SK-N-SH treated with all-trans-retinoic acid at 6 μM for 48 hours (cell line): ENCODE measurements at regions not wholly inside any gene's neighbourhood (a gene's known extent, or its start where the extent isn't known, plus 50 kb on each side); places are given as distances from the start of the nearest gene placed in this dataset.
"Not testable (repeated sequence)": the region's sequence is repeated elsewhere in the genome, so short reads cannot be mapped to it uniquely, and the experiment has no call there.

Experiments
- ATAC-seq: fragments of 200-7000 bp; cut with Tn5 transposase; 3 replicates; pipeline ENCODE4 v1.9.1; 2020; ENCODE audit warnings: mild to moderate bottlenecking, moderate library complexity
- ARNTL ChIP-seq: fragments of 450-650 bp; formaldehyde crosslinking; IDR thresholded peaks from 2 replicates; pipeline ENCODE4 v1.5.0; 2020; ENCODE audit warnings: low read depth, mild to moderate bottlenecking, moderate library complexity, borderline replicate concordance
- BACH2 ChIP-seq: fragments of 250-450 bp; sonication (Bioruptor Pico); IDR thresholded peaks from 2 replicates; pipeline ENCODE4 v1.9.0; 2021; ENCODE audit warnings: mild to moderate bottlenecking, borderline replicate concordance
- CSDC2 ChIP-seq: fragments of 250-450 bp; sonication (Bioruptor Pico); IDR thresholded peaks from 2 replicates; pipeline ENCODE4 v1.5.0; 2020; ENCODE audit warnings: mild to moderate bottlenecking, moderate library complexity
- ESRRG ChIP-seq: fragments of 250-450 bp; sonication (Bioruptor Pico); IDR thresholded peaks from 2 replicates; pipeline ENCODE4 v1.6.1; 2021; ENCODE audit warnings: mild to moderate bottlenecking
- GLIS3 ChIP-seq: fragments of 250-450 bp; sonication (Bioruptor Pico); IDR thresholded peaks from 2 replicates; pipeline ENCODE4 v1.5.0; 2020; ENCODE audit warnings: mild to moderate bottlenecking, moderate library complexity
- ISL1 ChIP-seq: fragments of 250-450 bp; sonication (Bioruptor Pico); IDR thresholded peaks from 2 replicates; pipeline ENCODE4 v2.1.2; 2022; ENCODE audit warnings: mild to moderate bottlenecking, moderate library complexity
- OSR1 ChIP-seq: fragments of 250-450 bp; sonication (Bioruptor Pico); IDR thresholded peaks from 2 replicates; pipeline ENCODE4 v1.8.0; 2022; ENCODE audit warnings: moderate library complexity, mild to moderate bottlenecking, inconsistent platforms
- PPARA ChIP-seq: fragments of 250-450 bp; sonication (Bioruptor Pico); IDR thresholded peaks from 2 replicates; pipeline ENCODE4 v1.5.0; 2020; ENCODE audit warnings: mild to moderate bottlenecking, borderline replicate concordance
- RARB ChIP-seq: fragments of 250-450 bp; sonication (Bioruptor Pico); IDR thresholded peaks from 2 replicates; pipeline ENCODE4 v1.8.0; 2021; ENCODE audit warnings: mild to moderate bottlenecking, moderate library complexity
- TOX ChIP-seq: fragments of 250-450 bp; sonication (Bioruptor Pico); IDR thresholded peaks from 2 replicates; pipeline ENCODE4 v1.8.0; 2021; ENCODE audit warnings: mild to moderate bottlenecking, moderate library complexity, borderline replicate concordance
- ZC3H10 ChIP-seq: fragments of 250-450 bp; sonication (Bioruptor Pico); IDR thresholded peaks from 2 replicates; pipeline ENCODE4 v1.5.1; 2021; ENCODE audit warnings: mild to moderate bottlenecking, moderate library complexity
- ZFP3 ChIP-seq: fragments of 250-450 bp; sonication (Bioruptor Pico); IDR thresholded peaks from 2 replicates; pipeline ENCODE4 v1.5.0; 2020; ENCODE audit warnings: mild to moderate bottlenecking, moderate library complexity
- ZFP30 ChIP-seq: fragments of 450-650 bp; formaldehyde crosslinking; IDR thresholded peaks from 2 replicates; pipeline ENCODE4 v1.5.0; 2022; ENCODE audit warnings: mild to moderate bottlenecking, moderate library complexity
- ZNF565 ChIP-seq: fragments of 450-650 bp; formaldehyde crosslinking; conservative IDR thresholded peaks from 2 replicates; pipeline ENCODE4 v1.5.0; 2020; ENCODE audit warnings: low read depth, mild to moderate bottlenecking, moderate library complexity
- ZNF70 ChIP-seq: fragments of 450-650 bp; formaldehyde crosslinking; IDR thresholded peaks from 2 replicates; pipeline ENCODE4 v1.5.0; 2020; ENCODE audit warnings: mild to moderate bottlenecking, moderate library complexity
- ZNF8 ChIP-seq: fragments of 450-650 bp; formaldehyde crosslinking; IDR thresholded peaks from 2 replicates; pipeline ENCODE4 v1.5.0; 2020; ENCODE audit warnings: mild to moderate bottlenecking, moderate library complexity
- TF ChIP-seq, protein P1 (sequence below): fragments of 250-450 bp; sonication (Bioruptor Pico); IDR thresholded peaks from 2 replicates; pipeline ENCODE4 v1.8.0; 2020; ENCODE audit warnings: mild to moderate bottlenecking, moderate library complexity, borderline replicate concordance
- TF ChIP-seq, protein P2 (sequence below): fragments of 250-450 bp; sonication (Bioruptor Pico); IDR thresholded peaks from 2 replicates; pipeline ENCODE4 v1.5.1; 2021; ENCODE audit warnings: mild to moderate bottlenecking, moderate library complexity
- TF ChIP-seq, protein P3 (sequence below): fragments of 250-450 bp; sonication (Bioruptor Pico); IDR thresholded peaks from 2 replicates; pipeline ENCODE4 v1.8.0; 2021; ENCODE audit warnings: low read depth, mild to moderate bottlenecking, moderate library complexity, borderline replicate concordance
- TF ChIP-seq, protein P4 (sequence below): fragments of 250-450 bp; sonication (Bioruptor Pico); IDR thresholded peaks from 2 replicates; pipeline ENCODE4 v1.5.0; 2020; ENCODE audit warnings: mild to moderate bottlenecking, moderate library complexity
- TF ChIP-seq, protein P5 (sequence below): fragments of 250-450 bp; sonication (Bioruptor Pico); IDR thresholded peaks from 2 replicates; pipeline ENCODE4 v1.5.1; 2020; ENCODE audit warnings: low read depth, mild to moderate bottlenecking, moderate library complexity

DNA sequence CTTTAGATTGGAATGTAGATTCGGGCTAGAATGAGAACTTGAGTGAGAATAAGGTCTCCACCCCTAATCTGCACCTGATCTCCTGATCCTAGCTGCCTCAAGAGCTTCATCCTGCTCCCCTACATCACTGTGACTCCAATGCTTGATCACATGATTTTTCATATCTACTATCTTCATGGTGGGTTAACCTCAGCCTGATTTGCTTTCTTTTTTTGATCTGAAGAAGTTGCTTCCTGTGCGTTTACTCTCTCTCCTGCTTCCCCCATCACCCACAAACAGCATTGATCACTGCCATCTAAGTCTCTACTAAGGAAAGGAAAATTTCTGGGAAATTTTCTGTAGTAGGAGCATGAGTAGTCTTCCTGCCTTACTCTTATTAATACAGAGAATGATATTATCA, 1542.1 kb upstream of the SLC10A2 start:
- no peak for ATAC-seq
- TF ChIP-seq ISL1, result no peak
- TF ChIP-seq, protein P1, sequence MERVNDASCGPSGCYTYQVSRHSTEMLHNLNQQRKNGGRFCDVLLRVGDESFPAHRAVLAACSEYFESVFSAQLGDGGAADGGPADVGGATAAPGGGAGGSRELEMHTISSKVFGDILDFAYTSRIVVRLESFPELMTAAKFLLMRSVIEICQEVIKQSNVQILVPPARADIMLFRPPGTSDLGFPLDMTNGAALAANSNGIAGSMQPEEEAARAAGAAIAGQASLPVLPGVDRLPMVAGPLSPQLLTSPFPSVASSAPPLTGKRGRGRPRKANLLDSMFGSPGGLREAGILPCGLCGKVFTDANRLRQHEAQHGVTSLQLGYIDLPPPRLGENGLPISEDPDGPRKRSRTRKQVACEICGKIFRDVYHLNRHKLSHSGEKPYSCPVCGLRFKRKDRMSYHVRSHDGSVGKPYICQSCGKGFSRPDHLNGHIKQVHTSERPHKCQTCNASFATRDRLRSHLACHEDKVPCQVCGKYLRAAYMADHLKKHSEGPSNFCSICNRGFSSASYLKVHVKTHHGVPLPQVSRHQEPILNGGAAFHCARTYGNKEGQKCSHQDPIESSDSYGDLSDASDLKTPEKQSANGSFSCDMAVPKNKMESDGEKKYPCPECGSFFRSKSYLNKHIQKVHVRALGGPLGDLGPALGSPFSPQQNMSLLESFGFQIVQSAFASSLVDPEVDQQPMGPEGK (CRISPR knock-in tag), result no peak
- TF ChIP-seq ARNTL (CRISPR knock-in tag), result no peak
- no peak for TF ChIP-seq CSDC2
- TF ChIP-seq OSR1, result no peak
- TF ChIP-seq ZFP3, result no peak
- no peak for TF ChIP-seq ZC3H10 (CRISPR knock-in tag)
- no peak for TF ChIP-seq ESRRG (CRISPR knock-in tag)
- TF ChIP-seq ZNF70 (CRISPR knock-in tag), result no peak
- no peak for TF ChIP-seq PPARA (CRISPR knock-in tag)
- TF ChIP-seq GLIS3 (CRISPR knock-in tag), result no peak
- TF ChIP-seq RARB, result no peak
- TF ChIP-seq, protein P2, sequence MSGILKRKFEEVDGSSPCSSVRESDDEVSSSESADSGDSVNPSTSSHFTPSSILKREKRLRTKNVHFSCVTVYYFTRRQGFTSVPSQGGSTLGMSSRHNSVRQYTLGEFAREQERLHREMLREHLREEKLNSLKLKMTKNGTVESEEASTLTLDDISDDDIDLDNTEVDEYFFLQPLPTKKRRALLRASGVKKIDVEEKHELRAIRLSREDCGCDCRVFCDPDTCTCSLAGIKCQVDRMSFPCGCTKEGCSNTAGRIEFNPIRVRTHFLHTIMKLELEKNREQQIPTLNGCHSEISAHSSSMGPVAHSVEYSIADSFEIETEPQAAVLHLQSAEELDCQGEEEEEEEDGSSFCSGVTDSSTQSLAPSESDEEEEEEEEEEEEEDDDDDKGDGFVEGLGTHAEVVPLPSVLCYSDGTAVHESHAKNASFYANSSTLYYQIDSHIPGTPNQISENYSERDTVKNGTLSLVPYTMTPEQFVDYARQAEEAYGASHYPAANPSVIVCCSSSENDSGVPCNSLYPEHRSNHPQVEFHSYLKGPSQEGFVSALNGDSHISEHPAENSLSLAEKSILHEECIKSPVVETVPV (CRISPR knock-in tag), result no peak
- no peak for TF ChIP-seq BACH2 (CRISPR knock-in tag)
- TF ChIP-seq ZNF8 (CRISPR knock-in tag), result no peak
- TF ChIP-seq, protein P3, sequence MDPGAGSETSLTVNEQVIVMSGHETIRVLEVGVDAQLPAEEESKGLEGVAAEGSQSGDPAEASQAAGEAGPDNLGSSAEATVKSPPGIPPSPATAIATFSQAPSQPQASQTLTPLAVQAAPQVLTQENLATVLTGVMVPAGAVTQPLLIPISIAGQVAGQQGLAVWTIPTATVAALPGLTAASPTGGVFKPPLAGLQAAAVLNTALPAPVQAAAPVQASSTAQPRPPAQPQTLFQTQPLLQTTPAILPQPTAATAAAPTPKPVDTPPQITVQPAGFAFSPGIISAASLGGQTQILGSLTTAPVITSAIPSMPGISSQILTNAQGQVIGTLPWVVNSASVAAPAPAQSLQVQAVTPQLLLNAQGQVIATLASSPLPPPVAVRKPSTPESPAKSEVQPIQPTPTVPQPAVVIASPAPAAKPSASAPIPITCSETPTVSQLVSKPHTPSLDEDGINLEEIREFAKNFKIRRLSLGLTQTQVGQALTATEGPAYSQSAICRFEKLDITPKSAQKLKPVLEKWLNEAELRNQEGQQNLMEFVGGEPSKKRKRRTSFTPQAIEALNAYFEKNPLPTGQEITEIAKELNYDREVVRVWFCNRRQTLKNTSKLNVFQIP (CRISPR knock-in tag), result no peak
- TF ChIP-seq, protein P4, sequence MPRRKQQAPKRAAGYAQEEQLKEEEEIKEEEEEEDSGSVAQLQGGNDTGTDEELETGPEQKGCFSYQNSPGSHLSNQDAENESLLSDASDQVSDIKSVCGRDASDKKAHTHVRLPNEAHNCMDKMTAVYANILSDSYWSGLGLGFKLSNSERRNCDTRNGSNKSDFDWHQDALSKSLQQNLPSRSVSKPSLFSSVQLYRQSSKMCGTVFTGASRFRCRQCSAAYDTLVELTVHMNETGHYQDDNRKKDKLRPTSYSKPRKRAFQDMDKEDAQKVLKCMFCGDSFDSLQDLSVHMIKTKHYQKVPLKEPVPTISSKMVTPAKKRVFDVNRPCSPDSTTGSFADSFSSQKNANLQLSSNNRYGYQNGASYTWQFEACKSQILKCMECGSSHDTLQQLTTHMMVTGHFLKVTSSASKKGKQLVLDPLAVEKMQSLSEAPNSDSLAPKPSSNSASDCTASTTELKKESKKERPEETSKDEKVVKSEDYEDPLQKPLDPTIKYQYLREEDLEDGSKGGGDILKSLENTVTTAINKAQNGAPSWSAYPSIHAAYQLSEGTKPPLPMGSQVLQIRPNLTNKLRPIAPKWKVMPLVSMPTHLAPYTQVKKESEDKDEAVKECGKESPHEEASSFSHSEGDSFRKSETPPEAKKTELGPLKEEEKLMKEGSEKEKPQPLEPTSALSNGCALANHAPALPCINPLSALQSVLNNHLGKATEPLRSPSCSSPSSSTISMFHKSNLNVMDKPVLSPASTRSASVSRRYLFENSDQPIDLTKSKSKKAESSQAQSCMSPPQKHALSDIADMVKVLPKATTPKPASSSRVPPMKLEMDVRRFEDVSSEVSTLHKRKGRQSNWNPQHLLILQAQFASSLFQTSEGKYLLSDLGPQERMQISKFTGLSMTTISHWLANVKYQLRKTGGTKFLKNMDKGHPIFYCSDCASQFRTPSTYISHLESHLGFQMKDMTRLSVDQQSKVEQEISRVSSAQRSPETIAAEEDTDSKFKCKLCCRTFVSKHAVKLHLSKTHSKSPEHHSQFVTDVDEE, result no peak
- no peak for TF ChIP-seq TOX (CRISPR knock-in tag)
- TF ChIP-seq ZNF565 (CRISPR knock-in tag), result no peak
- TF ChIP-seq, protein P5, sequence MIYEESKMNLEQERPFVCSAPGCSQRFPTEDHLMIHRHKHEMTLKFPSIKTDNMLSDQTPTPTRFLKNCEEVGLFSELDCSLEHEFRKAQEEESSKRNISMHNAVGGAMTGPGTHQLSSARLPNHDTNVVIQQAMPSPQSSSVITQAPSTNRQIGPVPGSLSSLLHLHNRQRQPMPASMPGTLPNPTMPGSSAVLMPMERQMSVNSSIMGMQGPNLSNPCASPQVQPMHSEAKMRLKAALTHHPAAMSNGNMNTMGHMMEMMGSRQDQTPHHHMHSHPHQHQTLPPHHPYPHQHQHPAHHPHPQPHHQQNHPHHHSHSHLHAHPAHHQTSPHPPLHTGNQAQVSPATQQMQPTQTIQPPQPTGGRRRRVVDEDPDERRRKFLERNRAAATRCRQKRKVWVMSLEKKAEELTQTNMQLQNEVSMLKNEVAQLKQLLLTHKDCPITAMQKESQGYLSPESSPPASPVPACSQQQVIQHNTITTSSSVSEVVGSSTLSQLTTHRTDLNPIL (CRISPR knock-in tag), result no peak

DNA sequence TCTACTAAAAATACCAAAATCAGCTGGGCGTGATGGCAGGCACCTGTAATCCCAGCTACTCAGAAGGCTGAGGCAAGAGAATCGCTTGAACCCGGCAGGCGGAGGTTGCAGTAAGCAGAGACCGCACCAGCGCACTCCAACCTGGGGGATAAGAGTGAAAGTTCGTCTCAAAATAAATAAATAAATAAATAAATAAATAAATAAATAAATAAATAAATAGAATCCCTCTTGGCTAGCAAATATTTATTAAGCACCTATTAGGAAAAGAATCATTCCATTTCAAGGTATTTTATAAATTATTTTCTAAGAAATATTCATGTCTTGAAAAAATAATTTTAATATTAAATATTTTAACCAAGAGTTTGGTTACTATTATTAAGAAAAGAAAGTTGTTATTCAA, 1539.2 kb upstream of the SLC10A2 start:
- not testable (repeated sequence) for ATAC-seq

DNA sequence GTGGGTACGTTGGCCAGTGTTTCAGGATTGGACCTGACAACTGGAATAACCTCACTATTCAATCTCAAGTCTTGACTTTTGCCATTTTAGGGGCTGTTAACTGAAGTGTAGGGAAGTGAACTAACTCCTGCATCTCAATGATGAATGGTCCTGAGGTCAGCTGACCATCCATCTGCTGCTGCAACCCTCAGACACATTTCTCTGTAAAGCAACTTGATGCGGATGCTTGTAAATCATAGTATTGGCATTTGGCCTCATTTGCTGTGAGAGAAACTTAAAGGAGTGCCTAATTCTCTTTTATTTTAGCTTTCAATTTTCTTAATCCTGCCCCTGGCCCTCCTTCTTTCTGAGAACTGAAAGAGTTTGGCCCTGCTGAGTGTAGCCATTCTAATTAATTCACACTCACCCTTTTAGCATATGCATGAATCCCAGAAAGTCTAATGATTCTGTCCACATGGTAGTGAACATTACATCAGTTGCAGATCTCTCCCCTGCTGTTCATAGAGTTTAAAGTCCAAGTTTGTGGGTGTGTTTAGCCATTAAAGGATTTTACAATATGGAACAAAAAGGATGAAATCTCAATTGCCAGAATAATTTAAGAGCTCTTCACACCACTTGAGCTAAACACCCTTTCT, 1531.4 kb upstream of the SLC10A2 start:
- no peak for ATAC-seq
- no peak for TF ChIP-seq ARNTL (CRISPR knock-in tag)
- no peak for TF ChIP-seq CSDC2
- TF ChIP-seq, protein P2 (CRISPR knock-in tag), result no peak
- TF ChIP-seq ZNF8 (CRISPR knock-in tag), result no peak
- no peak for TF ChIP-seq ZNF565 (CRISPR knock-in tag)
- TF ChIP-seq OSR1, result no peak
- TF ChIP-seq ISL1, result no peak
- TF ChIP-seq ZC3H10 (CRISPR knock-in tag), result no peak
- TF ChIP-seq, protein P4, result no peak
- TF ChIP-seq, protein P5 (CRISPR knock-in tag), result no peak
- no peak for TF ChIP-seq GLIS3 (CRISPR knock-in tag)
- no peak for TF ChIP-seq TOX (CRISPR knock-in tag)
- no peak for TF ChIP-seq ESRRG (CRISPR knock-in tag)
- TF ChIP-seq ZNF70 (CRISPR knock-in tag), result no peak
- no peak for TF ChIP-seq RARB
- TF ChIP-seq ZFP30, result no peak
